ENCODE measurements at regions not wholly inside any gene's neighbourhood (a gene's known extent, or its start where the extent isn't known, plus 50 kb on each side); places are given as distances from the start of the nearest gene placed in this dataset.

- no peak for DNase-seq (ENCODE audit: low read depth)
- TF ChIP-seq CTCF (conservative IDR thresholded peaks at IDR 0.05; ENCODE audit: low read depth, low read length) = no peak
- no peak overlapping the region for H3K4me3 ChIP-seq (ENCODE audit: low read length)
Measured at GRCh38 chr2:117717072-117717471, 97.4 kb upstream of the DDX18 start.

GRCh38 chr2:117718048-117718447 is 96.4 kb upstream of the DDX18 start:
- no peak for TF ChIP-seq CTCF (conservative IDR thresholded peaks at IDR 0.05; ENCODE audit: low read depth, low read length)
- H3K4me3 ChIP-seq (ENCODE audit: low read length) = no peak overlapping the region
- DNase-seq (ENCODE audit: low read depth) = no peak

GRCh38 chr2:117720765-117721164 is 93.7 kb upstream of the DDX18 start:
- no peak for DNase-seq (ENCODE audit: low read depth)
- TF ChIP-seq CTCF (conservative IDR thresholded peaks at IDR 0.05; ENCODE audit: low read depth, low read length) = no peak
- H3K4me3 ChIP-seq (ENCODE audit: low read length) = no peak overlapping the region

GRCh38 chr2:117723483-117723882 is 91.0 kb upstream of the DDX18 start:
- no peak for TF ChIP-seq CTCF (conservative IDR thresholded peaks at IDR 0.05; ENCODE audit: low read depth, low read length)
- DNase-seq (ENCODE audit: low read depth) = no peak
- no peak overlapping the region for H3K4me3 ChIP-seq (ENCODE audit: low read length)

- H3K4me3 ChIP-seq (ENCODE audit: low read length) = no peak overlapping the region
- no peak for DNase-seq (ENCODE audit: low read depth)
- no peak for TF ChIP-seq CTCF (conservative IDR thresholded peaks at IDR 0.05; ENCODE audit: low read depth, low read length)
Measured at GRCh38 chr2:117723888-117724434, 90.5 kb upstream of the DDX18 start.

GRCh38 chr2:117726747-117727146 is 87.7 kb upstream of the DDX18 start:
- DNase-seq (ENCODE audit: low read depth) = peak; percentile 25
- no peak for TF ChIP-seq CTCF (conservative IDR thresholded peaks at IDR 0.05; ENCODE audit: low read depth, low read length)
- H3K4me3 ChIP-seq (ENCODE audit: low read length) = no peak overlapping the region

GRCh38 chr2:117737846-117738245 is 76.6 kb upstream of the DDX18 start:
- no peak overlapping the region for H3K4me3 ChIP-seq (ENCODE audit: low read length)
- no peak for DNase-seq (ENCODE audit: low read depth)
- TF ChIP-seq CTCF (conservative IDR thresholded peaks at IDR 0.05; ENCODE audit: low read depth, low read length) = no peak

All from retinal pigment epithelial cell (primary cell).